ENCODE measurements at regions not wholly inside any gene's neighbourhood (a gene's known extent, or its start where the extent isn't known, plus 50 kb on each side); places are given as distances from the start of the nearest gene placed in this dataset.

DNA sequence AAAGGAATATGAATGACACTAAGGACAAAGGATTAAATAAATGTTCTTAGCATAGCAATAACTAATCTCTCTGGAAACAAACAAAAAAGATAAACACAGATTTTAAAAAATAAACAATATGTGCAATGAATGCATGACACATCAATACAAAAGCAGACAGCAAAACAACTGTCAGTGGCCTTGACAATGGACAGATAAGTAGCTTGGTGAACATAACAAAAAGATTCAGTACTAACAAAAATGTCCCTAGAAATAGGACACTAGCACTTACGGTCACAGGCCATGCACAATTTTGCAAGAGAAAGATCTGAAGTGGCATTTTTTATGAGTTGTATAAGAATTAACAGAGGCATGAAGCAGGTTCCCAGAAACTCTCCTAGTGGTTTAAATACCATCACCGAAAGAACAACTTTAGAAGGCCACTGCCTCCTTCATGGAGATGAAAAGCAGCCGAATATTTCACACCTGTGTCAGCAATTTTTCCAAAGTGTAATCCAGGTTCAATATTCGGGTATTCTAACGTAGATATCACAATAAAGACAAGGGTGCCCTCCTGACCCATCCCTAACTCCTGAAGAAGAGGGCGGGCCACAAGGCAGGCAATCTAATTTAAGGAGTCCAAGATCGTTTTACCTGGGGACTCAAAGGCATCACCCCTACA is 231.3 kb upstream of the MKLN1 start:
- H3K27ac ChIP-seq (ENCODE audit: low read depth, low read length, poor library complexity, severe bottlenecking) = no peak overlapping the region
- TF ChIP-seq, protein P1, sequence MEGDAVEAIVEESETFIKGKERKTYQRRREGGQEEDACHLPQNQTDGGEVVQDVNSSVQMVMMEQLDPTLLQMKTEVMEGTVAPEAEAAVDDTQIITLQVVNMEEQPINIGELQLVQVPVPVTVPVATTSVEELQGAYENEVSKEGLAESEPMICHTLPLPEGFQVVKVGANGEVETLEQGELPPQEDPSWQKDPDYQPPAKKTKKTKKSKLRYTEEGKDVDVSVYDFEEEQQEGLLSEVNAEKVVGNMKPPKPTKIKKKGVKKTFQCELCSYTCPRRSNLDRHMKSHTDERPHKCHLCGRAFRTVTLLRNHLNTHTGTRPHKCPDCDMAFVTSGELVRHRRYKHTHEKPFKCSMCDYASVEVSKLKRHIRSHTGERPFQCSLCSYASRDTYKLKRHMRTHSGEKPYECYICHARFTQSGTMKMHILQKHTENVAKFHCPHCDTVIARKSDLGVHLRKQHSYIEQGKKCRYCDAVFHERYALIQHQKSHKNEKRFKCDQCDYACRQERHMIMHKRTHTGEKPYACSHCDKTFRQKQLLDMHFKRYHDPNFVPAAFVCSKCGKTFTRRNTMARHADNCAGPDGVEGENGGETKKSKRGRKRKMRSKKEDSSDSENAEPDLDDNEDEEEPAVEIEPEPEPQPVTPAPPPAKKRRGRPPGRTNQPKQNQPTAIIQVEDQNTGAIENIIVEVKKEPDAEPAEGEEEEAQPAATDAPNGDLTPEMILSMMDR (conservative IDR thresholded peaks at IDR 0.05; ENCODE audit: low read depth, low read length) = no peak
- no peak for TF ChIP-seq EZH2 (IDR thresholded peaks at IDR 0.05; ENCODE audit: borderline replicate concordance, low read depth, low read length, poor library complexity, severe bottlenecking)
- intact Hi-C loops (cut with micrococcal nuclease; ENCODE audit: unreplicated experiment) = no loop called here
- peaks cover under 1% of the 10 kb centered on the region for H3K4me1 ChIP-seq (ENCODE audit: insufficient read depth, low read length, poor library complexity, severe bottlenecking)
- no peak for DNase-seq (ENCODE audit: low spot score)
- BruUV-seq (replicated peaks) = no TSS peak
- no peak overlapping the region for H3K4me3 ChIP-seq (ENCODE audit: low read depth, low read length, poor library complexity, severe bottlenecking)
- no peaks in the 10 kb centered on the region for H3K36me3 ChIP-seq (ENCODE audit: insufficient read depth, low read length, poor library complexity, severe bottlenecking)
- ChIA-PET CTCF (no interaction called here), POLR2A (ENCODE audit: low non-redundant PET) (no interaction called here)
- H3K9me3 ChIP-seq (ENCODE audit: low read depth, low read length, poor library complexity, severe bottlenecking) = no peaks in the 10 kb centered on the region
- H3K27me3 ChIP-seq (replicated peaks; ENCODE audit: insufficient read depth, low read depth, low read length, poor library complexity) = no peaks in the 10 kb centered on the region

DNA sequence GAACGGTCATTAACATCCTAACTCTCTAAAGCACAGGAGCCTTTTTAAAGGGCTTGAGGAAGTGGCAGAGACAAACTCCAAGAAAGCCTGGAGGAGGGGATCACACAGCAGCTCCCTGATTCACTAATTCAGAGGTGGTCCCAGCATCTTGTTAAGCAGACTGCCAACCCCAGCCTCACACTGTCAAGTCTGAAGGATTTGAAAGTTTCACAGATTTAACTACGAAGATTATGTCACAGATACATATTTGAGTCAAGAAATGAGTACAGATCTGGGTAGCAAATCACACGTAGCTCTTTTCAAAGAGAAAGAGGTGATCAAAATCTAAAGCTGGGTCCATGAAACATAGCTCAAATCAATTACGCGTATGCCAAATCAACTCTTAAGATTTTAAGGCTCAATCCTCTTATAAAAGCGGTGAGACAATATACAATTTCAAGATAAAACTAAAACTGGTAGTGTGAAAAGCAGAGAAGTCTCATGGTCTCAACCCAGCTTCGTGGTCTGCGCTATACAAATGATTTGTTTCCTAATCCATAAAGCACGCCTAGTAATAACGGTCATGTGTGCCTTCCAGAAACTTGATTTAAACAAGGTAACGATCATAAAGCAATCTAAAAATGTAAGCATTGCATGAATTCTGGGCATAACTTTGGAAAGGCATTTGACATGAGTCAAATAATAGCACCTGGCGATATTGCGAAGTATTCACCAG is 229.9 kb upstream of the MKLN1 start:
- CTCF ChIA-PET = no interaction called here
- POLR2A ChIA-PET (ENCODE audit: low non-redundant PET) = no interaction called here
- no peaks in the 10 kb centered on the region for H3K36me3 ChIP-seq (ENCODE audit: insufficient read depth, low read length, poor library complexity, severe bottlenecking)
- no peaks in the 10 kb centered on the region for H3K27me3 ChIP-seq (replicated peaks; ENCODE audit: insufficient read depth, low read depth, low read length, poor library complexity)
- H3K4me3 ChIP-seq (ENCODE audit: low read depth, low read length, poor library complexity, severe bottlenecking) = no peak overlapping the region
- H3K4me1 ChIP-seq (ENCODE audit: insufficient read depth, low read length, poor library complexity, severe bottlenecking) = no peaks in the 10 kb centered on the region
- no TSS peak for BruUV-seq (replicated peaks)
- DNase-seq (ENCODE audit: low spot score) = no peak
- no peaks in the 10 kb centered on the region for H3K9me3 ChIP-seq (ENCODE audit: low read depth, low read length, poor library complexity, severe bottlenecking)
- no peak overlapping the region for H3K27ac ChIP-seq (ENCODE audit: low read depth, low read length, poor library complexity, severe bottlenecking)
- intact Hi-C loops (cut with micrococcal nuclease; ENCODE audit: unreplicated experiment) = no loop called here
- TF ChIP-seq, protein P1 (conservative IDR thresholded peaks at IDR 0.05; ENCODE audit: low read depth, low read length) = no peak
- no peak for TF ChIP-seq EZH2 (IDR thresholded peaks at IDR 0.05; ENCODE audit: borderline replicate concordance, low read depth, low read length, poor library complexity, severe bottlenecking)

DNA sequence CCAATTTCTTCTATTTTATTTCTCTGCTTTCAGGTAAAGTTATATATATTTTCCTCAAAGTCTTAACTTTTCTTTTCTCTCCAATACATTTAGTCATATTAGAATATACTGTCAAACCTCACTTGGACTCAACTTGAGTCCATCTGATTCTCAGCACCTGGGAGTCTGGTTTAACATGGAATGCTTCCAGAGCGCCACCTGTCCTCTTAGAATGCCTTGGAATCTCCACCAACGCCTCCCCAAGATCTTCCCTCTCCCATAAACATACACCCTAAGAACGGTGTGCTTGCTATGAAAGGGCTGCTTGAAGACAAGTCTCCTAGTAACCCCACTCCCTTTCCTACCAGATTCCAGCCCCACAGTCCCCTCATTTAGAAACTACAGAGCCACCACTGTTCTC is 229.1 kb upstream of the MKLN1 start:
- no TSS peak for BruUV-seq (replicated peaks)
- ChIA-PET POLR2A (ENCODE audit: low non-redundant PET) (no interaction called here), CTCF (no interaction called here)
- intact Hi-C loops (cut with micrococcal nuclease; ENCODE audit: unreplicated experiment) = no loop called here
- no peak for DNase-seq (ENCODE audit: low spot score)
- H3K36me3 ChIP-seq (ENCODE audit: insufficient read depth, low read length, poor library complexity, severe bottlenecking) = no peaks in the 10 kb centered on the region
- no peaks in the 10 kb centered on the region for H3K27me3 ChIP-seq (replicated peaks; ENCODE audit: insufficient read depth, low read depth, low read length, poor library complexity)
- peaks cover 1% of the 10 kb centered on the region for H3K4me1 ChIP-seq (ENCODE audit: insufficient read depth, low read length, poor library complexity, severe bottlenecking)
- no peak overlapping the region for H3K27ac ChIP-seq (ENCODE audit: low read depth, low read length, poor library complexity, severe bottlenecking)
- H3K4me3 ChIP-seq (ENCODE audit: low read depth, low read length, poor library complexity, severe bottlenecking) = no peak overlapping the region
- H3K9me3 ChIP-seq (ENCODE audit: low read depth, low read length, poor library complexity, severe bottlenecking) = no peaks in the 10 kb centered on the region
- TF ChIP-seq EZH2 (IDR thresholded peaks at IDR 0.05; ENCODE audit: borderline replicate concordance, low read depth, low read length, poor library complexity, severe bottlenecking) = no peak
- TF ChIP-seq, protein P1 (conservative IDR thresholded peaks at IDR 0.05; ENCODE audit: low read depth, low read length) = no peak

Data from A673 (cell line).